H1 (cell line): ENCODE measurements at regions not wholly inside any gene's neighbourhood (a gene's known extent, or its start where the extent isn't known, plus 50 kb on each side); places are given as distances from the start of the nearest gene placed in this dataset.

Source experiments
- CTCF ChIA-PET: fragments of 300-600 bp; sonication (Branson Sonifier 250); formaldehyde crosslinking; loops from one replicate; lab custom pipeline; 2021; ENCODE audit not compliant: partially characterized antibody; lab: Charles Lee
- POLR2A ChIA-PET: fragments of 300-600 bp; sonication (Branson Sonifier 250); formaldehyde crosslinking; loops from one replicate; lab custom pipeline; 2021; ENCODE audit warnings: inconsistent platforms; ENCODE audit not compliant: partially characterized antibody; lab: Charles Lee
- DNase-seq, 2 experiments: peaks; one replicate each; pipeline versions ENCODE4 v3.0.0 to v3.0.0-alpha.2; 2010 to 2022; ENCODE audit warnings: low spot score in 2 of 2, low read depth in 1 of 2, mixed read lengths in 1 of 2
- FAIRE-seq: peaks from 2 replicates; lab custom pipeline; 2011; peaks lifted over from hg19 to GRCh38; lab: Jason Lieb, UNC
- H2AFZ ChIP-seq: 2 replicates; pipeline ENCODE4 v1.8.1; 2012; ENCODE audit warnings: low read length, inconsistent platforms
- H2AK5ac ChIP-seq: 2 replicates; pipeline ENCODE4 v1.6.1; 2013; ENCODE audit warnings: low read depth, low read length
- H2BK120ac ChIP-seq: replicated peaks from 2 replicates; pipeline ENCODE3; 2013; ENCODE audit warnings: low read depth, low read length, inconsistent platforms
- H2BK12ac ChIP-seq: 2 replicates; pipeline ENCODE4 v1.6.1; 2013; ENCODE audit warnings: low read depth, low read length
- H2BK15ac ChIP-seq: 2 replicates; pipeline ENCODE4 v1.6.1; 2013; ENCODE audit warnings: low read length
- H2BK20ac ChIP-seq: 2 replicates; pipeline ENCODE4 v1.6.1; 2013; ENCODE audit warnings: low read length
- H2BK5ac ChIP-seq: 2 replicates; pipeline ENCODE4 v1.6.1; 2013; ENCODE audit warnings: low read depth, low read length
- H3K14ac ChIP-seq: 2 replicates; pipeline ENCODE4 v1.6.1; 2013; ENCODE audit warnings: inconsistent platforms; ENCODE audit not compliant: insufficient read length
- H3K18ac ChIP-seq: 2 replicates; pipeline ENCODE4 v1.6.1; 2013; ENCODE audit warnings: low read length; ENCODE audit errors: extremely low read depth
- H3K23ac ChIP-seq: 2 replicates; pipeline ENCODE4 v1.6.1; 2013; ENCODE audit warnings: inconsistent platforms; ENCODE audit not compliant: insufficient read length
- H3K23me2 ChIP-seq: 2 replicates; pipeline ENCODE4 v1.6.1; 2013; ENCODE audit warnings: low read depth, low read length
- H3K27ac ChIP-seq: 2 replicates; pipeline ENCODE4 v1.6.1; 2011; ENCODE audit warnings: low read depth, low read length, inconsistent platforms
- H3K27me3 ChIP-seq, 4 experiments: replicated peaks in 1 of 4; 1 replicate in 1 of 4; 2 replicates in 3 of 4; pipeline versions ENCODE4 v1.6.1 to v1.8.1; 2011 to 2013; ENCODE audit warnings: low read length in 3 of 4, mild to moderate bottlenecking in 3 of 4, inconsistent platforms in 2 of 4, mixed read lengths in 2 of 4, moderate library complexity in 1 of 4; ENCODE audit not compliant: control insufficient read depth in 3 of 4, insufficient read depth in 3 of 4; ENCODE audit errors: extremely low read depth in 1 of 4
- H3K36me3 ChIP-seq, 4 experiments: 2 replicates each; pipeline versions ENCODE4 v1.6.1 to v1.8.1; 2011 to 2013; ENCODE audit warnings: mild to moderate bottlenecking in 4 of 4, low read length in 3 of 4, moderate library complexity in 2 of 4, control low read depth in 1 of 4, inconsistent platforms in 1 of 4; ENCODE audit not compliant: insufficient read depth in 4 of 4, control insufficient read depth in 2 of 4
- H3K4ac ChIP-seq: replicated peaks from 2 replicates; pipeline ENCODE3; 2013; ENCODE audit warnings: low read length, low read depth, mixed read lengths, inconsistent platforms; ENCODE audit not compliant: insufficient read length
- H3K4me1 ChIP-seq, 4 experiments: replicated peaks in 1 of 4; 1 replicate in 1 of 4; 2 replicates in 3 of 4; pipeline versions ENCODE4 v1.6.1 to v1.8.1; 2011 to 2013; ENCODE audit warnings: low read length in 3 of 4, inconsistent platforms in 2 of 4, mixed read lengths in 1 of 4; ENCODE audit not compliant: insufficient read depth in 4 of 4, control insufficient read depth in 3 of 4
- H3K4me2 ChIP-seq, 2 experiments: 2 replicates each; pipeline versions ENCODE4 v1.6.1 to v1.8.1; 2011 to 2013; ENCODE audit warnings: low read depth in 2 of 2, low read length in 2 of 2, control low read depth in 1 of 2, inconsistent platforms in 1 of 2, mild to moderate bottlenecking in 1 of 2; ENCODE audit not compliant: insufficient read depth in 1 of 2
- H3K4me3 ChIP-seq, 4 experiments: fragments of 200-600, 300-600 bp in 1 of 4; sonication (generic), shearing (Covaris generic), sonication (Bioruptor Twin) in 1 of 4; 2 replicates each; pipeline versions ENCODE4 v1.5.1 to v1.8.1; 2011 to 2016; ENCODE audit warnings: low read length in 4 of 4, low read depth in 3 of 4, control low read depth in 2 of 4, inconsistent platforms in 2 of 4, mild to moderate bottlenecking in 2 of 4, mixed read lengths in 1 of 4, moderate library complexity in 1 of 4; ENCODE audit not compliant: insufficient read depth in 2 of 4; ENCODE audit errors: extremely low read depth in 1 of 4
- H3K56ac ChIP-seq: replicated peaks from 2 replicates; pipeline ENCODE3; 2013; ENCODE audit warnings: low read depth, mild to moderate bottlenecking, mixed read lengths, low read length, inconsistent platforms; ENCODE audit not compliant: insufficient read length
- H3K79me1 ChIP-seq: 2 replicates; pipeline ENCODE4 v1.6.1; 2013; ENCODE audit warnings: low read depth, low read length, control low read depth
- H3K79me2 ChIP-seq, 2 experiments: 2 replicates each; pipeline versions ENCODE4 v1.6.1 to v1.8.1; 2012 to 2013; ENCODE audit warnings: low read length in 2 of 2, mild to moderate bottlenecking in 2 of 2, inconsistent platforms in 1 of 2; ENCODE audit not compliant: insufficient read depth in 2 of 2, control insufficient read depth in 1 of 2
- H3K9ac ChIP-seq, 4 experiments: replicated peaks in 1 of 4; 1 replicate in 1 of 4; 2 replicates in 3 of 4; pipeline versions ENCODE4 v1.6.1 to v1.8.1; 2011 to 2013; ENCODE audit warnings: low read depth in 3 of 4, low read length in 3 of 4, control low read depth in 2 of 4, mild to moderate bottlenecking in 2 of 4, moderate library complexity in 2 of 4, inconsistent platforms in 1 of 4; ENCODE audit errors: extremely low read depth in 1 of 4
- H3K9me3 ChIP-seq, 2 experiments: 2 replicates each; pipeline versions ENCODE4 v1.6.1 to v1.8.1; 2012 to 2013; ENCODE audit warnings: mild to moderate bottlenecking in 2 of 2, moderate library complexity in 2 of 2, control low read depth in 1 of 2, inconsistent platforms in 1 of 2, low read depth in 1 of 2, low read length in 1 of 2, mixed read lengths in 1 of 2; ENCODE audit not compliant: insufficient read depth in 2 of 2
- H4K20me1 ChIP-seq, 2 experiments: replicated peaks in 1 of 2; 2 replicates each; pipeline versions ENCODE3 to v1.8.1; 2011 to 2013; ENCODE audit warnings: inconsistent platforms in 2 of 2, low read length in 2 of 2, mild to moderate bottlenecking in 1 of 2; ENCODE audit not compliant: insufficient read depth in 2 of 2, control insufficient read depth in 1 of 2
- H4K5ac ChIP-seq: 2 replicates; pipeline ENCODE4 v1.6.1; 2013; ENCODE audit warnings: low read length, low read depth, mixed read lengths, inconsistent platforms; ENCODE audit not compliant: insufficient read length
- H4K8ac ChIP-seq: 2 replicates; pipeline ENCODE4 v1.8.0; 2013; ENCODE audit warnings: mild to moderate bottlenecking, moderate library complexity, low read length, inconsistent platforms; ENCODE audit not compliant: insufficient read depth; ENCODE audit errors: extremely low read depth
- H4K91ac ChIP-seq: replicated peaks from 2 replicates; pipeline ENCODE3; 2013; ENCODE audit warnings: low read length, mixed read lengths, inconsistent platforms; ENCODE audit not compliant: insufficient read length
- ATF3 ChIP-seq: IDR thresholded peaks from 2 replicates; pipeline ENCODE4 v1.6.1; 2011; ENCODE audit warnings: low read depth, mild to moderate bottlenecking, low read length; ENCODE audit not compliant: insufficient read depth
- CREB1 ChIP-seq: IDR thresholded peaks from 2 replicates; pipeline ENCODE4 v1.6.1; 2012; ENCODE audit warnings: inconsistent platforms
- CTBP2 ChIP-seq: IDR thresholded peaks from 2 replicates; pipeline ENCODE4 v1.7.0; 2011; ENCODE audit warnings: borderline replicate concordance, mild to moderate bottlenecking, moderate library complexity, mixed read lengths, low read length; ENCODE audit not compliant: insufficient read depth, insufficient read length
- EGR1 ChIP-seq: IDR thresholded peaks from 2 replicates; pipeline ENCODE4 v1.6.1; 2011; ENCODE audit warnings: low read depth, low read length, borderline replicate concordance
- HDAC6 ChIP-seq: IDR thresholded peaks from one replicate; pipeline ENCODE4 v1.7.1; 2012; ENCODE audit warnings: low read depth, mild to moderate bottlenecking, inconsistent platforms, low read length, moderate library complexity
- JUN ChIP-seq: IDR thresholded peaks from 2 replicates; pipeline ENCODE4 v1.6.1; 2011; ENCODE audit warnings: low read depth, mild to moderate bottlenecking, improper control_type of control experiment, low read length
- KDM1A ChIP-seq: fragments of 200-600, 300-600 bp; sonication (generic); IDR thresholded peaks from 2 replicates; pipeline ENCODE4 v1.7.1; 2016; ENCODE audit warnings: mild to moderate bottlenecking, low read length, borderline replicate concordance
- KDM4A ChIP-seq: IDR thresholded peaks from one replicate; pipeline ENCODE4 v1.7.1; 2012; ENCODE audit warnings: low read depth, mild to moderate bottlenecking, moderate library complexity, low read length, inconsistent platforms; ENCODE audit not compliant: severe bottlenecking
- POLR2A ChIP-seq, 2 experiments: IDR thresholded peaks; 1 replicate in 1 of 2; 2 replicates in 1 of 2; pipeline ENCODE4 v1.6.1; 2011; ENCODE audit warnings: low read depth in 2 of 2, low read length in 2 of 2, mild to moderate bottlenecking in 2 of 2; ENCODE audit errors: control extremely low read depth in 1 of 2
- SP2 ChIP-seq: IDR thresholded peaks from 2 replicates; pipeline ENCODE4 v1.6.1; 2012; ENCODE audit warnings: mild to moderate bottlenecking, low read length, inconsistent platforms
- WGBS, 2 experiments: shearing (Covaris generic) in 1 of 2; methylation state at CpG; one replicate each; pipeline versions ENCODE4 v1.1.6 to v1.1.7; 2013 to 2015; ENCODE audit warnings: low lambda C conversion rate in 2 of 2, mixed read lengths in 2 of 2, inconsistent platforms in 1 of 2, low coverage in 1 of 2, missing lambda C conversion rate in 1 of 2; ENCODE audit not compliant: insufficient replicate concordance in 2 of 2, insufficient coverage in 1 of 2, insufficient read length in 1 of 2; ENCODE audit errors: extremely low coverage in 1 of 2, missing lambda C conversion rate in 1 of 2; 5-methylcytosine and 5-hydroxymethylcytosine counted together

- no peak overlapping the region for H2BK120ac ChIP-seq
- H2BK5ac ChIP-seq, result no peak overlapping the region
- H3K23me2 ChIP-seq, result no peaks in the 10 kb centered on the region
- peaks cover 0 to 3% (median 0%) of the 10 kb centered on the region in 4 experiments; a peak in 1 of 7 replicates for H3K4me1 ChIP-seq
- H3K27ac ChIP-seq, result no peak overlapping the region
- 93% methylated on average over 7 of the region's 7 CpGs; no CpG with 5 or more reads in 1 of the 2 experiments for WGBS, 2 experiments
- no peak overlapping the region for H4K5ac ChIP-seq
- no peaks in the 10 kb centered on the region for H4K20me1 ChIP-seq
- H4K91ac ChIP-seq, result no peak overlapping the region
- H2AK5ac ChIP-seq, result no peak overlapping the region
- no peak overlapping the region for H3K14ac ChIP-seq
- no peak overlapping the region for H2BK20ac ChIP-seq
- H3K79me2 ChIP-seq, result no peaks in the 10 kb centered on the region
- DNase-seq, result no peak
- H3K56ac ChIP-seq, result no peak overlapping the region
- no peak overlapping the region for H3K4me2 ChIP-seq
- H3K4ac ChIP-seq, result no peak overlapping the region
- no peaks in the 10 kb centered on the region for H3K27me3 ChIP-seq
- H2AFZ ChIP-seq, result no peak overlapping the region
- H3K36me3 ChIP-seq, result no peaks in the 10 kb centered on the region
- H2BK12ac ChIP-seq, result no peak overlapping the region
- H3K23ac ChIP-seq, result no peak overlapping the region
- no peaks in the 10 kb centered on the region for H3K9me3 ChIP-seq
- H4K8ac ChIP-seq, result no peak overlapping the region
- ChIA-PET CTCF (interaction anchor here (1.1 kb wide), 1 partner anchor 60 kb away, joined by 3 read pairs; no protein-coding TSS in a partner anchor), POLR2A (no interaction called here)
- no peak overlapping the region for H3K18ac ChIP-seq
- H3K79me1 ChIP-seq, result no peaks in the 10 kb centered on the region
- H3K4me3 ChIP-seq, result no peak overlapping the region
- no peak overlapping the region for H3K9ac ChIP-seq
- no peak overlapping the region for H2BK15ac ChIP-seq
- FAIRE-seq, result no peak
- TF ChIP-seq POLR2A (IDR thresholded peaks at IDR 0.05; ENCODE audit: control extremely low read depth in 1 of 2, low read depth in 2 of 2, low read length in 2 of 2) (no peak), ATF3 (no peak), CREB1 (no peak), CTBP2 (no peak), KDM1A (no peak), SP2 (no peak), JUN (no peak), EGR1 (no peak), HDAC6 (no peak), KDM4A (no peak)
These were observed 146.9 kb upstream of the KLF6 start for GRCh38 chr10:3931901-3932300.
